Uterus (tissue), 3 donors: ENCODE measurements at regions not wholly inside any gene's neighbourhood (a gene's known extent, or its start where the extent isn't known, plus 50 kb on each side); places are given as distances from the start of the nearest gene placed in this dataset.

Experiments
- DNase-seq, 2 donors: peaks; one replicate each; pipeline ENCODE4 v3.0.0-alpha.2; 2019 to 2020
- H3K27ac ChIP-seq, 2 donors: fragments of 200-600 bp; sonication (generic); 1 replicate in 1 of 2; 2 replicates in 1 of 2; pipeline ENCODE4 v1.5.1; 2016 to 2018
- H3K27me3 ChIP-seq, 2 donors: fragments of 200-600 bp; sonication (generic); one replicate each; pipeline ENCODE4 v1.5.1; 2018 to 2019; ENCODE audit warnings: control low read depth in 1 of 2
- H3K36me3 ChIP-seq, 2 donors: fragments of 200-600 bp; sonication (generic); one replicate each; pipeline ENCODE4 v1.5.1; 2019; ENCODE audit warnings: control low read depth in 1 of 2
- H3K4me1 ChIP-seq, 2 donors: fragments of 200-600 bp; sonication (generic); one replicate each; pipeline ENCODE4 v1.5.1; 2018 to 2019; ENCODE audit warnings: control low read depth in 1 of 2
- H3K4me3 ChIP-seq, 2 donors: fragments of 200-600 bp; sonication (generic); 1 replicate in 1 of 2; 2 replicates in 1 of 2; pipeline ENCODE4 v1.5.1; 2018 to 2019; ENCODE audit warnings: mild to moderate bottlenecking in 1 of 2
- H3K9me3 ChIP-seq, 2 donors: fragments of 200-600 bp; sonication (generic); one replicate each; pipeline ENCODE4 v1.5.1; 2019; ENCODE audit warnings: control low read depth in 1 of 2
- POLR2A ChIP-seq, 2 donors: fragments of 450-650 bp; IDR thresholded peaks; one replicate each; pipeline ENCODE4 v1.6.1; 2016; ENCODE audit warnings: antibody characterized with exemption in 2 of 2, mild to moderate bottlenecking in 1 of 2, moderate library complexity in 1 of 2
- intact Hi-C: fragments of 100-400 bp; cut with DNase I; formaldehyde crosslinking; loops from one replicate; pipeline ENCODE4 v1.15.1; 2023; ENCODE audit warnings: low total_unique reads
- TF ChIP-seq, protein P1 (sequence below), 4 experiments: fragments of 200-600 bp in 2 of 4; fragments of 450-650 bp in 2 of 4; sonication (generic) in 2 of 4; IDR thresholded peaks; one replicate each; pipeline ENCODE4 v1.5.1; 2016 to 2019; ENCODE audit warnings: antibody characterized with exemption in 4 of 4, mild to moderate bottlenecking in 2 of 4, moderate library complexity in 1 of 4
- donor health status: DM: yes; HTN: yes; CAD: no.

DNA sequence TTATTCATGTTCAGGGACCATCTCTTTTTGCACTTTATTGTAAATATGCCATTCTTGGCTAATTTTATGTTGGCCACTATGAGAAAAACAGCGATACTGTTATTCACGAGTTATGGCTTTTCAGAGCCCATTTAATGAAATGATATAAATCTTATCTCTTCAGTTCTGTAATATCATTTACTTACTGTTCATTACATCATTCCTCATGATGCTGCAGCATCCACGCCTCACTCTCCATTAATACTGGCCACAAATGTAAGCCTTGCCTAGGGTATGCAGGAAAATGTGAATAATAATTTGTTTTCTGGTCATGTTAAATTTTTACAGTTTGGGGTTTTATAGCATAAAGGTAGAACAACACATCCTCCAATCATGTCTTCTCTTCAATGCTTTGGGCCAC lies 639.6 kb downstream of the SMARCA1 start:
- H3K36me3 ChIP-seq: no peaks in the 10 kb centered on the region
- TF ChIP-seq POLR2A (IDR thresholded peaks at IDR 0.05): no peak
- TF ChIP-seq, protein P1, sequence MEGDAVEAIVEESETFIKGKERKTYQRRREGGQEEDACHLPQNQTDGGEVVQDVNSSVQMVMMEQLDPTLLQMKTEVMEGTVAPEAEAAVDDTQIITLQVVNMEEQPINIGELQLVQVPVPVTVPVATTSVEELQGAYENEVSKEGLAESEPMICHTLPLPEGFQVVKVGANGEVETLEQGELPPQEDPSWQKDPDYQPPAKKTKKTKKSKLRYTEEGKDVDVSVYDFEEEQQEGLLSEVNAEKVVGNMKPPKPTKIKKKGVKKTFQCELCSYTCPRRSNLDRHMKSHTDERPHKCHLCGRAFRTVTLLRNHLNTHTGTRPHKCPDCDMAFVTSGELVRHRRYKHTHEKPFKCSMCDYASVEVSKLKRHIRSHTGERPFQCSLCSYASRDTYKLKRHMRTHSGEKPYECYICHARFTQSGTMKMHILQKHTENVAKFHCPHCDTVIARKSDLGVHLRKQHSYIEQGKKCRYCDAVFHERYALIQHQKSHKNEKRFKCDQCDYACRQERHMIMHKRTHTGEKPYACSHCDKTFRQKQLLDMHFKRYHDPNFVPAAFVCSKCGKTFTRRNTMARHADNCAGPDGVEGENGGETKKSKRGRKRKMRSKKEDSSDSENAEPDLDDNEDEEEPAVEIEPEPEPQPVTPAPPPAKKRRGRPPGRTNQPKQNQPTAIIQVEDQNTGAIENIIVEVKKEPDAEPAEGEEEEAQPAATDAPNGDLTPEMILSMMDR (IDR thresholded peaks at IDR 0.05): no peak
- DNase-seq: no peak
- H3K9me3 ChIP-seq: no peaks in the 10 kb centered on the region
- no peak overlapping the region for H3K4me3 ChIP-seq
- intact Hi-C loops: no loop called here
- H3K27me3 ChIP-seq: no peaks in the 10 kb centered on the region
- H3K4me1 ChIP-seq: no peaks in the 10 kb centered on the region
- H3K27ac ChIP-seq: no peak overlapping the region

DNA sequence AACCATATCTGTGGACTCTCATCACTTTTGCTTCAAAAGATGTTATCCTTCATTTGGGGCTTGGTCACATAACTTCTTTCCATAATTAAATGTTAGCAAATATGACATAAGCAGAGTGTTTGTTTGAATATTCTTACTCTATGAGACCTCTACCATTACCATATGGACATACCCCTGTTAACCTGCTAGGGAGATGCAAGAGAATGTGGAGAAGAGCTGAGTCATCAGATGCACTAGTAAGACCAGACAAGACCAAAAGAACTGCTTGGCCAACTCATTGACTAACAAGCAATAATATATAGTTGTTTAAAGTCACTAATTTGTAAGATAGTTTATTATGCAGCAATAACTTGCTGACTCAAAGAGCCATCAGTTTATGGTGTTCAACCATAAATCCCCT lies 652.9 kb downstream of the SMARCA1 start:
- H3K9me3 ChIP-seq: no peaks in the 10 kb centered on the region

DNA sequence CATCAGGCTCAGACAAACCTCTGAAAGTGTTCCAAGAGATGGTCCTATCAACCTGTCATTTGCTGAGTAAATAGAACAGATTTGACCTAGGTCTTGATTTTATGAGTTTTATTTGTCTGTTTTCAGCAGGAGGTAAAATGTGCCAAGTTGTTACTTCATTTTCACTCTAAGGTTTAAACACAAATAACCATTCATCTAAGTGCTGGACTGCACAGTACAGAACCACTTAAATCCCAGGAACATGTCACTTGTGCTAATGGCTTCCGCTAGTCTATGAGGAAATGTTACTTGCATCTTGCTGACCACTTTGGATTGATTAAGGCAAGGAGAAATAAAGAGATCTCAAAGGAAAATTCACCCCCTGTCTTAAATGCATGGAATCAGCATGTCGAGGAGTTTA lies 660.7 kb downstream of the SMARCA1 start:
- no peak for DNase-seq

More for the DNA sequence above, 652.9 kb downstream of the SMARCA1 start:
- Histone ChIP-seq H3K36me3 (no peaks in the 10 kb centered on the region), H3K4me1 (no peaks in the 10 kb centered on the region), H3K27ac (no peak overlapping the region), H3K27me3 (no peaks in the 10 kb centered on the region), H3K4me3 (no peak overlapping the region)
- intact Hi-C loops: no loop called here
- no peak for DNase-seq
- no peak for TF ChIP-seq POLR2A (IDR thresholded peaks at IDR 0.05)
- TF ChIP-seq, protein P1 (IDR thresholded peaks at IDR 0.05): no peak

DNA sequence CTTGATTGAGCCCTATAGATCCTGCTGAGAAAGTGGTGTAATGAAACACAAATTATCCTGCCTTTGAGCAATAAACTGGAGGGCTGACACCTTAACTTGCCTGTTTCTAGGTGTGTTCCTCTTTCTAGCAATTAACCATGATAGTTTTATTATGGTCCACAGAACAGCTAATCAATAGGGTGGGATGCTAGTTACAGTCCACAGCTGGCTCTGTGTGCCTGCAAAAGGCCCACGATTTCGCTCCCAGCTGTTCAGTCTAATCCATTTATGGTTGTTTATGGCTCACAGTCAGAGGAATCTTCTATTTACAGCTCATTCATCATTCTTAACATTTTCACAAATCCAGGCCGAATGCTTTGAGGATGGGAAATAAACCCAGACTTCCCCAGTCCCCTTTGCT lies 674.9 kb downstream of the SMARCA1 start:
- H3K27ac ChIP-seq: no peak overlapping the region
- no peak for DNase-seq
- no peak overlapping the region for H3K4me3 ChIP-seq
- TF ChIP-seq, protein P1 (IDR thresholded peaks at IDR 0.05): no peak
- TF ChIP-seq POLR2A (IDR thresholded peaks at IDR 0.05): no peak
- no peaks in the 10 kb centered on the region for H3K36me3 ChIP-seq
- H3K4me1 ChIP-seq: no peaks in the 10 kb centered on the region
- no peaks in the 10 kb centered on the region for H3K9me3 ChIP-seq
- intact Hi-C loops: no loop called here
- H3K27me3 ChIP-seq: no peaks in the 10 kb centered on the region

More for the DNA sequence above, 660.7 kb downstream of the SMARCA1 start:
- TF ChIP-seq POLR2A (IDR thresholded peaks at IDR 0.05): no peak
- TF ChIP-seq, protein P1 (IDR thresholded peaks at IDR 0.05): no peak
- H3K4me3 ChIP-seq: no peak overlapping the region
- no peaks in the 10 kb centered on the region for H3K27me3 ChIP-seq
- no peaks in the 10 kb centered on the region for H3K4me1 ChIP-seq
- intact Hi-C loops: no loop called here
- H3K9me3 ChIP-seq: no peaks in the 10 kb centered on the region
- H3K36me3 ChIP-seq: no peaks in the 10 kb centered on the region
- H3K27ac ChIP-seq: no peak overlapping the region

DNA sequence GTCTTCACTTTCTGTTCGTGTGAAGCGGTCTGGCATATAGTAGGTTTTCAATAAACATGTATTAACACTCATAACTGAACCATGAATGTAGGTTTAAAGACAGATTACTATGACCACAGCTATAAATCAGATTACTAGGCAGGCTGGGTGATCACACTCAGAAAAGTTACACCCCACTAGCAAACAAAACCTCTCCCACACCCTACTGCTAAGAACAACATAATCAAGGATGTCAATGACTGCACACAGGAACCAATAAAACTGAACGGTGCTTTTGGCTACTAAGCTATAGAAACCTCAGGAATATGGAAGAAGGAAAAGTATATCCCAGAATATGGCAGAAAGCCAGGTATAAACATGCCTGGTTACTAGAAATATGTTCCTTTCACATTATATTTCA lies 676.9 kb downstream of the SMARCA1 start:
- intact Hi-C loops: no loop called here
- no peak overlapping the region for H3K27ac ChIP-seq
- TF ChIP-seq POLR2A (IDR thresholded peaks at IDR 0.05): no peak
- TF ChIP-seq, protein P1 (IDR thresholded peaks at IDR 0.05): no peak
- no peaks in the 10 kb centered on the region for H3K36me3 ChIP-seq
- H3K9me3 ChIP-seq: no peaks in the 10 kb centered on the region
- DNase-seq: no peak
- no peaks in the 10 kb centered on the region for H3K27me3 ChIP-seq
- no peak overlapping the region for H3K4me3 ChIP-seq
- no peaks in the 10 kb centered on the region for H3K4me1 ChIP-seq
